GM23338 (cell line): ENCODE measurements at regions not wholly inside any gene's neighbourhood (a gene's known extent, or its start where the extent isn't known, plus 50 kb on each side); places are given as distances from the start of the nearest gene placed in this dataset.

Experiments used
- ATAC-seq: fragments of 200-7000 bp; cut with Tn5 transposase; 3 replicates; pipeline ENCODE4 v1.9.1; 2020
- DNase-seq: peaks from one replicate; pipeline ENCODE4 v3.0.0-alpha.2; 2015; ENCODE audit warnings: low spot score
- H2AFZ ChIP-seq: fragments of 200-600 bp; sonication (generic); 2 replicates; pipeline ENCODE4 v1.8.0; 2016; ENCODE audit warnings: antibody characterized with exemption, mild to moderate bottlenecking, moderate library complexity
- H3F3A ChIP-seq: fragments of 200-600 bp; sonication (generic); replicated peaks from 2 replicates; pipeline ENCODE4 v1.8.0; 2017; ENCODE audit warnings: antibody characterized with exemption, mixed run types, low read depth
- H3K27ac ChIP-seq: fragments of 200-600 bp; sonication (generic); 2 replicates; pipeline ENCODE4 v1.6.1; 2016; ENCODE audit warnings: low read depth
- H3K27me3 ChIP-seq: fragments of 200-600 bp; sonication (generic); 2 replicates; pipeline ENCODE4 v1.8.0; 2016; ENCODE audit warnings: mild to moderate bottlenecking, mixed run types, moderate library complexity; ENCODE audit not compliant: insufficient read depth
- H3K36me3 ChIP-seq: fragments of 200-600 bp; sonication (generic); 2 replicates; pipeline ENCODE4 v1.8.0; 2016; ENCODE audit warnings: mild to moderate bottlenecking; ENCODE audit not compliant: insufficient read depth
- H3K4me1 ChIP-seq: fragments of 200-600 bp; sonication (generic); 2 replicates; pipeline ENCODE4 v1.8.0; 2016; ENCODE audit warnings: mild to moderate bottlenecking, moderate library complexity; ENCODE audit not compliant: insufficient read depth
- H3K4me2 ChIP-seq: fragments of 200-600 bp; sonication (generic); 2 replicates; pipeline ENCODE4 v1.7.1; 2017; ENCODE audit warnings: mixed run types
- H3K4me3 ChIP-seq: fragments of 200-600 bp; sonication (generic); 2 replicates; pipeline ENCODE4 v1.6.1; 2016; ENCODE audit warnings: mixed run types
- H3K79me2 ChIP-seq: fragments of 200-600 bp; sonication (generic); replicated peaks from 2 replicates; pipeline ENCODE4 v1.8.0; 2017; ENCODE audit warnings: mild to moderate bottlenecking; ENCODE audit not compliant: insufficient read depth
- H3K9me2 ChIP-seq: fragments of 200-600 bp; sonication (generic); 2 replicates; pipeline ENCODE4 v1.8.0; 2017; ENCODE audit not compliant: insufficient read depth
- H4K20me1 ChIP-seq: fragments of 200-600 bp; sonication (generic); replicated peaks from 2 replicates; pipeline ENCODE4 v1.8.0; 2017; ENCODE audit warnings: mild to moderate bottlenecking; ENCODE audit not compliant: insufficient read depth
- H3K27ac Mint-ChIP-seq: 2 replicates; pipeline ENCODE4 v1.8.0; 2020; ENCODE audit warnings: inconsistent platforms, mild to moderate bottlenecking, moderate library complexity, mixed read lengths
- H3K27me3 Mint-ChIP-seq: 3 replicates; pipeline ENCODE4 v1.8.0; 2022; ENCODE audit warnings: low read depth, mild to moderate bottlenecking, moderate library complexity, mixed read lengths, inconsistent platforms; ENCODE audit not compliant: insufficient read depth, poor library complexity
- H3K36me3 Mint-ChIP-seq: 3 replicates; pipeline ENCODE4 v1.8.0; 2021; ENCODE audit warnings: low read depth, mild to moderate bottlenecking, inconsistent platforms, moderate library complexity, mixed read lengths
- H3K4me1 Mint-ChIP-seq: 3 replicates; pipeline ENCODE4 v1.8.0; 2020; ENCODE audit warnings: mild to moderate bottlenecking, inconsistent platforms, mixed read lengths
- H3K4me3 Mint-ChIP-seq: 3 replicates; pipeline ENCODE4 v1.8.0; 2021; ENCODE audit warnings: moderate library complexity, mild to moderate bottlenecking, inconsistent platforms, mixed read lengths
- H3K9me3 Mint-ChIP-seq: 3 replicates; pipeline ENCODE4 v1.8.0; 2020; ENCODE audit warnings: moderate library complexity, mild to moderate bottlenecking, inconsistent platforms, mixed read lengths
- CREB1 ChIP-seq: fragments of 250-450 bp; sonication (Bioruptor Pico); IDR thresholded peaks from 2 replicates; pipeline ENCODE4 v1.5.0; 2020; ENCODE audit warnings: low read depth, mild to moderate bottlenecking, moderate library complexity
- ETS1 ChIP-seq: IDR thresholded peaks from 2 replicates; pipeline ENCODE4 v1.6.1; 2016; ENCODE audit warnings: antibody characterized with exemption
- EZH2 ChIP-seq: fragments of 200-600 bp; sonication (generic); IDR thresholded peaks from one replicate; pipeline ENCODE4 v1.8.0; 2017; ENCODE audit warnings: antibody characterized with exemption, mild to moderate bottlenecking, low read depth; ENCODE audit not compliant: unreplicated experiment
- EZH2phosphoT487 ChIP-seq: fragments of 200-600 bp; sonication (generic); IDR thresholded peaks from one replicate; pipeline ENCODE4 v1.8.1; 2018; ENCODE audit warnings: antibody characterized with exemption; ENCODE audit not compliant: unreplicated experiment
- JUNB ChIP-seq: IDR thresholded peaks from one replicate; pipeline ENCODE4 v1.6.1; 2016; ENCODE audit warnings: antibody characterized with exemption; ENCODE audit not compliant: unreplicated experiment
- NANOG ChIP-seq: IDR thresholded peaks from 2 replicates; pipeline ENCODE4 v1.6.1; 2016; ENCODE audit warnings: antibody characterized with exemption, borderline replicate concordance
- POLR2AphosphoS5 ChIP-seq: IDR thresholded peaks from 2 replicates; pipeline ENCODE4 v1.6.1; 2016; ENCODE audit warnings: antibody characterized with exemption, low read depth
- STAT1 ChIP-seq: IDR thresholded peaks from one replicate; pipeline ENCODE4 v1.6.1; 2016; ENCODE audit warnings: antibody characterized with exemption; ENCODE audit not compliant: unreplicated experiment
- ZNF114 ChIP-seq: fragments of 250-450 bp; sonication (Bioruptor Pico); IDR thresholded peaks from 2 replicates; pipeline ENCODE4 v1.5.0; 2020; ENCODE audit warnings: mild to moderate bottlenecking, moderate library complexity
- ZNF331 ChIP-seq: fragments of 250-450 bp; sonication (Bioruptor Pico); IDR thresholded peaks from 2 replicates; pipeline ENCODE4 v1.5.0; 2020; ENCODE audit warnings: low read depth, mild to moderate bottlenecking, moderate library complexity
- TF ChIP-seq, protein P1 (sequence below), 2 experiments: fragments of 200-600 bp in 1 of 2; sonication (generic) in 1 of 2; conservative IDR thresholded peaks; 2 replicates each; pipeline versions ENCODE4 v1.5.1 to v1.6.1; 2016 to 2017; ENCODE audit warnings: antibody characterized with exemption in 2 of 2, low read depth in 2 of 2, mild to moderate bottlenecking in 2 of 2, moderate library complexity in 1 of 2
- TF ChIP-seq, protein P2 (sequence below): fragments of 250-450 bp; sonication (Bioruptor Pico); IDR thresholded peaks from 2 replicates; pipeline ENCODE4 v1.5.0; 2020; ENCODE audit warnings: mild to moderate bottlenecking, moderate library complexity
- TF ChIP-seq, protein P3 (sequence below): IDR thresholded peaks from one replicate; pipeline ENCODE4 v1.6.1; 2018; ENCODE audit warnings: antibody characterized with exemption; ENCODE audit not compliant: unreplicated experiment

DNA sequence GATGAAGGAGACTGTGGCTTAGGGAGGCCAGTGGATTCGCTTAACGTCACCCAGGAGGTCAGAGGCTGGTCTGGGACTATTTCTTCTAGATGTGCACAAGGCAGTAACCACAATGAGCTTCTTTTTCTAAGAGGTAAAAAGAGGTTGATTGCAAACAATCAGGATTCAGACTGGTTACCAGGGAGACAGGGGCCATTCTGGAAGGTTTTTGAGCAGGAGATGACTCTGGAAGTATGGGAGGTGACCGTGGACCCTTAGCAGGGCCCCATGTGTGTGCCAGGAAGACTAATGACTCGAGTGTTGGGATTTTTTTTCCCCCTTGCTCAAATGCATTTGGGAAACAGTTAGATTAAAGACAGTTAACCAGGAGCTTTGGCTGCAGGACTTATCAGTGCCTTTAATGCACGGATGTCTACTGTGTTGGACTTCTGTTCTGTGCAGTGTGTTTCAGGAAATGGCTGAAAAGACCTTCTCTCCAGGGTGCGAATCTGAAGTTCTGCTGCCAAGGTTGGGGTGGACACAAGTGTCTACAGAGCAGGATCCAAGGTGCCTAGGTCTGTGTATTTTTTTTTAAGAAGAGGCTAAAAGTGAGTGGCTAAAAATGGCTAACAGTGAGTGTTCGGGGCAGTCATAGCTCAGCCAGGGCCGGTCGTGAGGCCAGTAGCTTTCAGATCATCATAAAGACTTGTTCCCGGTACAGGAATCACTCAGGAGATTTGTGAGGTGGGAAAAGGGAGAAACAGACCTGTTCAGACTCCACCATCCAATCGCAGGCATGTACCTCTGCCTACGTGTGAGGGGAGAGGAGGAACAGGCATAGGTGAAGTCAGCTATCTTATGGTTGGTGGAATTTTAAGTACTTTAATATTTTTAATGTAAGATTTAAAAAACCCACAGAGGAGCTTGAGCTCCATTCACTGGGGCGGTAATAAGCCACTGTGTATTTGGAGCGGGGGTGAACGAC, 82.3 kb upstream of the CIBAR2 start:
- peaks cover 74% of the 10 kb centered on the region for H3K79me2 ChIP-seq
- no peak for TF ChIP-seq CREB1 (CRISPR knock-in tag)
- TF ChIP-seq NANOG: no peak
- no peak for TF ChIP-seq POLR2AphosphoS5
- no peak for TF ChIP-seq STAT1
- TF ChIP-seq, protein P1, sequence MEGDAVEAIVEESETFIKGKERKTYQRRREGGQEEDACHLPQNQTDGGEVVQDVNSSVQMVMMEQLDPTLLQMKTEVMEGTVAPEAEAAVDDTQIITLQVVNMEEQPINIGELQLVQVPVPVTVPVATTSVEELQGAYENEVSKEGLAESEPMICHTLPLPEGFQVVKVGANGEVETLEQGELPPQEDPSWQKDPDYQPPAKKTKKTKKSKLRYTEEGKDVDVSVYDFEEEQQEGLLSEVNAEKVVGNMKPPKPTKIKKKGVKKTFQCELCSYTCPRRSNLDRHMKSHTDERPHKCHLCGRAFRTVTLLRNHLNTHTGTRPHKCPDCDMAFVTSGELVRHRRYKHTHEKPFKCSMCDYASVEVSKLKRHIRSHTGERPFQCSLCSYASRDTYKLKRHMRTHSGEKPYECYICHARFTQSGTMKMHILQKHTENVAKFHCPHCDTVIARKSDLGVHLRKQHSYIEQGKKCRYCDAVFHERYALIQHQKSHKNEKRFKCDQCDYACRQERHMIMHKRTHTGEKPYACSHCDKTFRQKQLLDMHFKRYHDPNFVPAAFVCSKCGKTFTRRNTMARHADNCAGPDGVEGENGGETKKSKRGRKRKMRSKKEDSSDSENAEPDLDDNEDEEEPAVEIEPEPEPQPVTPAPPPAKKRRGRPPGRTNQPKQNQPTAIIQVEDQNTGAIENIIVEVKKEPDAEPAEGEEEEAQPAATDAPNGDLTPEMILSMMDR (conservative IDR thresholded peaks at IDR 0.05; ENCODE audit: low read depth in 2 of 2): no peak
- TF ChIP-seq ETS1: no peak
- TF ChIP-seq ZNF114 (CRISPR knock-in tag): no peak
- no peak for TF ChIP-seq ZNF331 (CRISPR knock-in tag)
- TF ChIP-seq, protein P2, sequence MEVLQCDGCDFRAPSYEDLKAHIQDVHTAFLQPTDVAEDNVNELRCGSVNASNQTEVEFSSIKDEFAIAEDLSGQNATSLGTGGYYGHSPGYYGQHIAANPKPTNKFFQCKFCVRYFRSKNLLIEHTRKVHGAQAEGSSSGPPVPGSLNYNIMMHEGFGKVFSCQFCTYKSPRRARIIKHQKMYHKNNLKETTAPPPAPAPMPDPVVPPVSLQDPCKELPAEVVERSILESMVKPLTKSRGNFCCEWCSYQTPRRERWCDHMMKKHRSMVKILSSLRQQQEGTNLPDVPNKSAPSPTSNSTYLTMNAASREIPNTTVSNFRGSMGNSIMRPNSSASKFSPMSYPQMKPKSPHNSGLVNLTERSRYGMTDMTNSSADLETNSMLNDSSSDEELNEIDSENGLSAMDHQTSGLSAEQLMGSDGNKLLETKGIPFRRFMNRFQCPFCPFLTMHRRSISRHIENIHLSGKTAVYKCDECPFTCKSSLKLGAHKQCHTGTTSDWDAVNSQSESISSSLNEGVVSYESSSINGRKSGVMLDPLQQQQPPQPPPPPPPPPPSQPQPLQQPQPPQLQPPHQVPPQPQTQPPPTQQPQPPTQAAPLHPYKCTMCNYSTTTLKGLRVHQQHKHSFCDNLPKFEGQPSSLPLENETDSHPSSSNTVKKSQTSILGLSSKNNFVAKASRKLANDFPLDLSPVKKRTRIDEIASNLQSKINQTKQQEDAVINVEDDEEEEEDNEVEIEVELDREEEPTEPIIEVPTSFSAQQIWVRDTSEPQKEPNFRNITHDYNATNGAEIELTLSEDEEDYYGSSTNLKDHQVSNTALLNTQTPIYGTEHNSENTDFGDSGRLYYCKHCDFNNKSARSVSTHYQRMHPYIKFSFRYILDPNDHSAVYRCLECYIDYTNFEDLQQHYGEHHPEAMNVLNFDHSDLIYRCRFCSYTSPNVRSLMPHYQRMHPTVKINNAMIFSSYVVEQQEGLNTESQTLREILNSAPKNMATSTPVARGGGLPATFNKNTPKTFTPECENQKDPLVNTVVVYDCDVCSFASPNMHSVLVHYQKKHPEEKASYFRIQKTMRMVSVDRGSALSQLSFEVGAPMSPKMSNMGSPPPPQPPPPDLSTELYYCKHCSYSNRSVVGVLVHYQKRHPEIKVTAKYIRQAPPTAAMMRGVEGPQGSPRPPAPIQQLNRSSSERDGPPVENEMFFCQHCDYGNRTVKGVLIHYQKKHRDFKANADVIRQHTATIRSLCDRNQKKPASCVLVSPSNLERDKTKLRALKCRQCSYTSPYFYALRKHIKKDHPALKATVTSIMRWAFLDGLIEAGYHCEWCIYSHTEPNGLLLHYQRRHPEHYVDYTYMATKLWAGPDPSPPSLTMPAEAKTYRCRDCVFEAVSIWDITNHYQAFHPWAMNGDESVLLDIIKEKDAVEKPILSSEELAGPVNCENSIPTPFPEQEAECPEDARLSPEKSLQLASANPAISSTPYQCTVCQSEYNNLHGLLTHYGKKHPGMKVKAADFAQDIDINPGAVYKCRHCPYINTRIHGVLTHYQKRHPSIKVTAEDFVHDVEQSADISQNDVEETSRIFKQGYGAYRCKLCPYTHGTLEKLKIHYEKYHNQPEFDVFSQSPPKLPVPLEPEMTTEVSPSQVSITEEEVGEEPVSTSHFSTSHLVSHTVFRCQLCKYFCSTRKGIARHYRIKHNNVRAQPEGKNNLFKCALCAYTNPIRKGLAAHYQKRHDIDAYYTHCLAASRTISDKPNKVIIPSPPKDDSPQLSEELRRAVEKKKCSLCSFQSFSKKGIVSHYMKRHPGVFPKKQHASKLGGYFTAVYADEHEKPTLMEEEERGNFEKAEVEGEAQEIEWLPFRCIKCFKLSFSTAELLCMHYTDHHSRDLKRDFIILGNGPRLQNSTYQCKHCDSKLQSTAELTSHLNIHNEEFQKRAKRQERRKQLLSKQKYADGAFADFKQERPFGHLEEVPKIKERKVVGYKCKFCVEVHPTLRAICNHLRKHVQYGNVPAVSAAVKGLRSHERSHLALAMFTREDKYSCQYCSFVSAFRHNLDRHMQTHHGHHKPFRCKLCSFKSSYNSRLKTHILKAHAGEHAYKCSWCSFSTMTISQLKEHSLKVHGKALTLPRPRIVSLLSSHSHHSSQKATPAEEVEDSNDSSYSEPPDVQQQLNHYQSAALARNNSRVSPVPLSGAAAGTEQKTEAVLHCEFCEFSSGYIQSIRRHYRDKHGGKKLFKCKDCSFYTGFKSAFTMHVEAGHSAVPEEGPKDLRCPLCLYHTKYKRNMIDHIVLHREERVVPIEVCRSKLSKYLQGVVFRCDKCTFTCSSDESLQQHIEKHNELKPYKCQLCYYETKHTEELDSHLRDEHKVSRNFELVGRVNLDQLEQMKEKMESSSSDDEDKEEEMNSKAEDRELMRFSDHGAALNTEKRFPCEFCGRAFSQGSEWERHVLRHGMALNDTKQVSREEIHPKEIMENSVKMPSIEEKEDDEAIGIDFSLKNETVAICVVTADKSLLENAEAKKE (CRISPR knock-in tag): no peak
- no peak for TF ChIP-seq EZH2phosphoT487
- TF ChIP-seq, protein P3, sequence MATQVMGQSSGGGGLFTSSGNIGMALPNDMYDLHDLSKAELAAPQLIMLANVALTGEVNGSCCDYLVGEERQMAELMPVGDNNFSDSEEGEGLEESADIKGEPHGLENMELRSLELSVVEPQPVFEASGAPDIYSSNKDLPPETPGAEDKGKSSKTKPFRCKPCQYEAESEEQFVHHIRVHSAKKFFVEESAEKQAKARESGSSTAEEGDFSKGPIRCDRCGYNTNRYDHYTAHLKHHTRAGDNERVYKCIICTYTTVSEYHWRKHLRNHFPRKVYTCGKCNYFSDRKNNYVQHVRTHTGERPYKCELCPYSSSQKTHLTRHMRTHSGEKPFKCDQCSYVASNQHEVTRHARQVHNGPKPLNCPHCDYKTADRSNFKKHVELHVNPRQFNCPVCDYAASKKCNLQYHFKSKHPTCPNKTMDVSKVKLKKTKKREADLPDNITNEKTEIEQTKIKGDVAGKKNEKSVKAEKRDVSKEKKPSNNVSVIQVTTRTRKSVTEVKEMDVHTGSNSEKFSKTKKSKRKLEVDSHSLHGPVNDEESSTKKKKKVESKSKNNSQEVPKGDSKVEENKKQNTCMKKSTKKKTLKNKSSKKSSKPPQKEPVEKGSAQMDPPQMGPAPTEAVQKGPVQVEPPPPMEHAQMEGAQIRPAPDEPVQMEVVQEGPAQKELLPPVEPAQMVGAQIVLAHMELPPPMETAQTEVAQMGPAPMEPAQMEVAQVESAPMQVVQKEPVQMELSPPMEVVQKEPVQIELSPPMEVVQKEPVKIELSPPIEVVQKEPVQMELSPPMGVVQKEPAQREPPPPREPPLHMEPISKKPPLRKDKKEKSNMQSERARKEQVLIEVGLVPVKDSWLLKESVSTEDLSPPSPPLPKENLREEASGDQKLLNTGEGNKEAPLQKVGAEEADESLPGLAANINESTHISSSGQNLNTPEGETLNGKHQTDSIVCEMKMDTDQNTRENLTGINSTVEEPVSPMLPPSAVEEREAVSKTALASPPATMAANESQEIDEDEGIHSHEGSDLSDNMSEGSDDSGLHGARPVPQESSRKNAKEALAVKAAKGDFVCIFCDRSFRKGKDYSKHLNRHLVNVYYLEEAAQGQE: no peak
- no peak for TF ChIP-seq JUNB
- no peak for TF ChIP-seq EZH2
- H3K27ac Mint-ChIP-seq: no peak overlapping the region

More for the DNA sequence above, 82.3 kb upstream of the CIBAR2 start:
- no peak overlapping the region for H2AFZ ChIP-seq
- peaks cover 6% of the 10 kb centered on the region for H4K20me1 ChIP-seq
- no peak for ATAC-seq
- Mint-ChIP-seq H3K9me3 (peaks cover 7% of the 10 kb centered on the region; the same call in 2 of the 3 replicates), H3K27me3 (peaks cover 14% of the 10 kb centered on the region), H3K36me3 (peaks cover 11% of the 10 kb centered on the region; the same call in 2 of the 3 replicates), H3K4me1 (peaks cover 29% of the 10 kb centered on the region), H3K4me3 (no peak overlapping the region; the same call in 2 of the 3 replicates)
- DNase-seq: no peak
- no peak overlapping the region for H3K27ac ChIP-seq
- no peaks in the 10 kb centered on the region for H3K9me2 ChIP-seq
- H3F3A ChIP-seq: no peaks in the 10 kb centered on the region; the same call in 1 of the 2 replicates
- no peak overlapping the region for H3K4me3 ChIP-seq
- peaks cover 6% of the 10 kb centered on the region; the same call in 1 of the 2 replicates for H3K4me1 ChIP-seq
- H3K27me3 ChIP-seq: no peaks in the 10 kb centered on the region
- H3K4me2 ChIP-seq: no peak overlapping the region
- H3K36me3 ChIP-seq: no peaks in the 10 kb centered on the region
